ENCODE measurements at regions not wholly inside any gene's neighbourhood (a gene's known extent, or its start where the extent isn't known, plus 50 kb on each side); places are given as distances from the start of the nearest gene placed in this dataset.
"Not testable (repeated sequence)": the region's sequence is repeated elsewhere in the genome, so short reads cannot be mapped to it uniquely, and the experiment has no call there.

DNA sequence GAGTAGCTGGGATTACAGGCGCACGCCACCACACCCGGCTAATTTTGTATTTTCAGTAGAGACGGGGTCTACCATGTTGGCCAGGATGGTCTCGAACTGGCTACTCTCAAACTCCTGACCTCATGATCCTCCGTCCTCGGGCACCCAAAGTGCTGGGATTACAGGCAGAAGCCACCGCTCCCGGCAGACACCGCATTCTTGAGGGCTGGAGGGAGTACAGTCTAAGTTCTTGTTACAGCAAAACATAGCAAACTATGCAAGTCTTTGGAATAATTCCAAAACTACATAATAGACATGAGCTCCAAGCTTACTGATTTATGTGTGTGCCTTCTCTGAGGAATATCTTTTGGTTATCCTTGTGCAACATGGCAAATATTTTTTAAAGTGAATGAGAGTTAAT is 299.1 kb upstream of the ZNF658 start:
- DNase-seq (ENCODE audit: low spot score), result not testable (repeated sequence)

DNA sequence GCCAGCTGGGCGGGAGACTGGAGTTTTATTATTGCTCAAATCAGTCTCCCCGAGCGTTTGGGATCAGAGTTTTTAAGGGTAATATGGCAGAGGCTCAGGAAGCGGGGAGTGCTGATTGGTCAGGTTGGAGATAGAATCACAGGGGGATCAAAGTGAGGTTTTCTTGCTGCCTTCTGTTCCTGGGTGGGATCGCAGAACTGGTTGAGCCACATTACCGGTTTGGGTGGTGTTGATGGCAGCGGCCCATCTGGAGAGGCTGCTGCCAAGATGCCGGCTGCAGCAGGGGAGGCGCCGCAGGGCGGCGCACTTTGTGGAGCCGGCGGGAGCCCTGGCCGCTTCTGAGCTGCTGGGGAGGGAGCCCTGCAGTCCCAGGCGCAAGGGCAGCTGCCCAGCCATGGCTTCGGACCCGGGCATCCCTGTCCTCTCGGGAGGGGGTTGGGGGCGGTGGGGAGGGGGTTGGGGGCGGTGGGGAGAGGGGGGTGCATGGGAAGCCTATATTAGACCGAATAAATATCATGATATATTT is 268.9 kb upstream of the ZNF658 start:
- DNase-seq (ENCODE audit: low spot score), result peak; percentile 53

DNA sequence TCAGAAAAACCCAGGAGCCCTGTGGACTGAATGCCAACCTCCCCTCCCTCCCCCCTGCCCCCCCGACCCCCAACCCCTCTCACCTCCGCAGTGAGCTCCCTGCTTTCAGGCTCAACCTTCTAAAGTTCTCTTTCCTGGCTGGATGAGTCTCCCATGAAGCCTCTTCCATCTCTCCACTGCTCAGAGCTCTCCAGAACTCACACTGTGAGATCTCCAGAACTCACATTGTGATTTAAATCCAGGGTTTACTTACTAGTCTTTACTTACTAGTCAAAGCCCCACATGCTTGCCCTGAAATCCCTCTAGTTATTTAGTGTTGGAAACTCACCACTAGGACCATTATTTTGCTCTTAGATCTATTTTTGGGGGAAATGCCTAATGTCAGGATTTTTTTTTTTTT is 252.8 kb upstream of the ZNF658 start:
- DNase-seq (ENCODE audit: low spot score), result not testable (repeated sequence)

DNA sequence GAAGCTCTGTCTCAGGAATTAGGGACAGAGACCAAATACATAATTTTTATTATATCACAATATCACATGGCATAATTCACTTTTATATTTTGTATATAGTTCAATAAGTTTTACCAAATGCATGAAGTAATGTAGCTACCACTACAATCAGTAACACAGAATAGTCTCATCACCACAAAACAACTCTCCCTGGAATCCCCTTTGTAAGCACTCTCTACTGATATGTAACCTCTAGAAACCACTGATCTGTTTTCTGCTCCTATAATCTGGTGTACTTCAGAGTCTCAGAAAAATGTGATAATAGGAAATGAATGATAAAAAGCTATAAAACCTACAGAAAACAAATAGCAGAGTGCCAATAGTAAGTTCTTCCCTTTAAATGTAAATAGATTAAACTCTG is 210.3 kb upstream of the ZNF658 start:
- DNase-seq (ENCODE audit: low spot score), result not testable (repeated sequence)

DNA sequence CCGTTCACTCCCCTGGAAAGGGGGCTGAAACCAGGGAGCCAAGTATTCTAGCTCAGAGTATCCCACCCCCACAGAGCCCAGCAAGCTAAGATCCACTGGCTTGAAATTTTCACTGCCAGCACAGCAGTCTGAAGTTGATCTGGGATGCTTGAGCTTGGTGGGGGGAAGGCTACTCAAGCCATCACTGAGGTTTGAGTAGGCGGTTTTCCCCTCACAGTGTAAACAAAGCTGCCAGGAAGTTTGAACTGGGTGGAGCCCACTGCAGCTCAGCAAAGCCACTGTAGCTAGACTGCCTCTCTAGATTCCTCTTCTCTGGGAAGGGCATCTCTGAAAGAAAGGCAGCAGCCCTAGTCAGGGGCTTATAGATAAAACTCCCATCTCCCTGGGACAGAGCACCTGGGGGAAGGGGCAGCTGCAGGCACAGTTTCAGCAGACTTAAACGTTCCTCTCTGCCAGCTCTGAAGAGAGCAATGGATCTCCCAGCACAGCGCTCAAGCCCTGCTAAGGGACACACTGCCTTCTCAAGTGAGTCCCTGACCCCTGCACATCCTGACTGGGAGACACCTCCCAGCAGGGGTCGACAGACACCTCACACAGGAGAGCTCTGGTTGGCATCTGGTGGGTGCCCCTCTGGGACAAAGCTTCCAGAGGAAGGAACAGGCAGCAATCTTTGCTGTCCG is 204.8 kb upstream of the ZNF658 start:
- not testable (repeated sequence) for DNase-seq (ENCODE audit: low spot score)

DNA sequence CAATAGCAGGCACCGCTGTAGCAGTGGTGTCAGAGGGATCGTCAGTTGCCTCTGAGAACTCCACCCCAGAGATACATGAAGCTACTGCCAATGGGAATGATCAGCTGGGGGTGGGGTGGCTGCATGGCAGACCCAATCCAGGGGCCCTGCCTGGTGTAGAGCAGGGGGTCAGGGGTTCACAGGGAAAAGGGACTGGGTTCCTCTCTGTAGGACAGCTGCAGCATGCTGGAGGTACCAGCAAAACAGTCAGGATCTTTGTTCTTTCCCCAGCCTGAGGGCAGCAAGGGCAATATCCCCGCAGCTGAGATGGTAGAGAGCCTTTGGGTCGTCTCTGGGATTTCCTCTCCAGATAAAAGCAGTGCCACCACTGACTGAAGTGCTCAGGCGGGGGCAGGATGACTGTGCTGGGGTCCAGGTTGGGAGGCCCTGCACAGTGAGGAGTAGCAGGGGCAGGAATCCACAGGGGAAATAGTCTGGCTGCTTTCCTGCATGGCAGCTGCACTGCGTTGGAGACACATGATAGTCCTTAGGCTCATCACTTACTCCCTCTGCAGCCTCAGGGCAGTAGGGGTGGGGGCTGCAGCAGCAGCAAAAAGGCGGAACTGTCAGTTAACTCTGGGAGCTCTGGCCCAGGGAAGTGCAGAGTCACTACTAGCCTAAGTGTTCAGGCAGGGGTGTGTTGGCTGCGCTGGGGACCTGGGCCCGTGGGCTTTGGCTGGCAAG is 203.0 kb upstream of the ZNF658 start:
- not testable (repeated sequence) for DNase-seq (ENCODE audit: low spot score)

DNA sequence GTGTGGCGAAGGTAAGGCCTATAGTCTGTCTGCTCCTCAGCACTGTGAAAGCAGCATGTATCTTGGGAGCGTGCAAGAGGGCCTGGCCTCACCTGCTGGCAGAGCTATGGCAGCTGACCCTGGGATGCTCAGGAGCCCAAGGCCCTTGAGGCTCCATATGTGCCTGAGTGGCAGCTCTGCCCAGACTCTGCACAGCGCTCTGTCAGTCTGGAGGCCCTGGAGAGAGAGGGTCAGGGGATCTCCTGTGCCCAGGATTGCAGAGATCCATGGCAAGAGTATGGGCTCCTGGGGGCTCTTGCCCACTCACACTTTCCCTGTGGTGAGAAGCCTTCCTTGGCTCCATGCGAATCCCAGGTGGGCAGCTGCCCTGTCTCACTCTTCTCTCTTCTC is 202.5 kb upstream of the ZNF658 start:
- DNase-seq (ENCODE audit: low spot score), result not testable (repeated sequence)

DNA sequence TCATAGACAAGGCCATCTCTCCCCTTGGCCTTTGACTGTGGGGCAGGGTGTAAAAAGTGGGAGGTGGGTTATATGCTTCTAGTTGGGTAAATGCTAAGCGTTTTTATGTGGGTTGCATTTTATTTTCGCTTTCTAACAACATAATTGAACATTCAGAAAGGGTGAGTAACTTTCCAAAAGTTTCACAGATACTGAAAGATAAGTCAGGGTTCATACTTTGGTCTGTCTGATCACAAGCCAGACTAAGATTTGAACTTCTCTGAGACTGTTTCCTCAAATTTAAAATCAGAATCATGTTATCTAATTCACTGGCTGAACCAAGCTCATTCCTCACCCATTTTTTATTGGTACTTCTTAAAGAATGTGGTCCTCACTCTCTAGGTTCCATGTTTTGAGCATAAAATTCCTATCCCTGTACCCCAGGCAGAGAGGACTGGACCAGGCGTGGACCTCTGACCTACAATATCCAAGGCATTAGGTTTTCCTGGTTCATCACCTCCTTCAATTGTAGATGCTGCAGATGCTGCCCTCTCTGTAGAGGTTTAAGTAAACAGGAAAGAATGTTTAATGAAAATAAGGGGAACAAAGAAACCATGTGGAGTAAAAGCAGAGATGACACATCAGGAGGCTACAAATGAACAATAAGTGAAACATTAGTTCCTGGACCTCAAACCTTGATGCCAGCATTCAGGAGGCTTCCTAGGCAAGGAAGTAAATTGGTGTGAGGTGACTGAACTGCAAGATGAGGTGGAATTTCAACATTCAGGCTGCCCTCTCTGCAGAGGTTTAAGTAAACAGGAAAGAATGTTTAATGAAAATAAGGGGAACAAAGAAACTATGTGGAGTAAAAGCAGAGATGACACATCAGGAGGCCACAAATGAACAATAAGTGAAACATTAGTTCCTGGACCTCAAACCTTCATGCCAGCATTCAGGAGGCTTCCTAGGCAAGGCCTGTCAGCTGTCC is 198.8 kb upstream of the ZNF658 start:
- not testable (repeated sequence) for DNase-seq (ENCODE audit: low spot score)

DNA sequence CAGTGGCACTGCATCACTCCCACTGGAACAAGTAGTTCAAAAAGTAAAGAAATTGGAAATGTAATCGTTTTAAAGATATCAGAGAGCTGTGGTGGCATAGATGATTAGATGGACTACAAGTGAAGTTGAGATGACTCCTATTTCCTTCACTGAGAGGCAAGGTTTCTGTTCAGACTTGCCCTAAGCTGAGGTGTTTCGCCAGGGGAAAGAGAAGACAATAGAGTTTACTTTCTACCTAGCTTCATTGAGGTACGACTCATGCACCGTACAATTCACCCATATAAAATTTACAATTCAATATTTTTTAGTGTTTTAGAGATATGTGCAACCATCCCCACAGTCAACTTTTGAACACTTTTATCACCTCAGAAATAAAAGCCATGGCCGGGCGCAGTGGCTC is 189.0 kb upstream of the ZNF658 start:
- DNase-seq (ENCODE audit: low spot score), result not testable (repeated sequence)

DNA sequence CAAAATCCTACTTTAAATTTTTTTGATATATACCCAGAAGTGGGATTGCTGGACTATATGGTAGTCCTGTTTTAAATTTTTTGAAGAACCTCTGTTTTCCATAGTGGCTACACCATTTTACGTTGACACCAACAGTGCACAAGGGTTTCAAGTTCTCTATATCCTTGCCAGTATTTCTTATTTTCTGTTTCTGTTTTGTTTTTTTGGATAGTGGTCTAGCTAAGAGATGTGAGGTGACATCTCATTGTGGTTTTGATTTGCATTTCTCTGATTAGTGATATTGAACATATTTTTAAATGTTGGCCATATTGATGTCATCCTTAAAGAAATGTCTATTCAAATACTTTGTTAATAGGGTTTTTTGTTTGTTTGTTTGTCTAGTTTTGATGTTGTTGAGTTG is 187.7 kb upstream of the ZNF658 start:
- not testable (repeated sequence) for DNase-seq (ENCODE audit: low spot score)

DNA sequence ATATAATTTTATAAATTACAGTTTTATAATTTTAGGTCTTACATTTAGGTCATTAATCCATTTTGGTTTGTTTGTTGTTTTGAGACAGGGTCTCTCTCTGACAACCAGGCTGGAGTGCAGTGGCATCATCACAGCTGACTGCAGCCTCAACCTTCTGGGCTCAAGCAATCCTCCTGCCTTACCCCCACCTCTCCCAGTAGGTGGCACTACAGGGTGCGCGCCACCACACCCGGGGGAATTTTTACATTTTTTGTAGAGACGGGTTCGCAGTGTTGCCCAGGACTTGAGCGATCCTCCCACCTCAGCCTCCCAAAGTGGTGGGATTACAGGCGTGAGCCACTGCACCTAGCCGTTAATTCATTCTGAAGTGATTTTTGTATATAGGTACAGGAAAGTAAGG is 187.0 kb upstream of the ZNF658 start:
- not testable (repeated sequence) for DNase-seq (ENCODE audit: low spot score)

DNA sequence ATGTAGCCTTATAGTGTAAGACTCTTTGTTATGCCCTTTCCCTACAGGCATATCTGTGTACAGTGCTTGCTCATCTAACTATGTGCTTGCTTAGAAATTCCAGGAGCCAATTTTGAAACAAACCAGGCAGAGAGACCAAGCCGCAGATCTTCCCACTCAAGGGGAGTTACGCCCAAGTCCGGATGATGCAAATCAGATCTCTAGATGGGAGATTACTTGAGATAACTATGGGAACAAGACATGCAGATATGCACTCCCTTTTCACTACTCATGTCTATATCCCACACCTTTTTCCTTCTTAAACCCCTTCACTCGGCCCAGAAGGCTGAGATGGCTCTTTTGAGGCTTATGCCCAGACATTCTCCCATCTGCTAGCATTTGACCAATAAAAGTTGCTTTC is 179.7 kb upstream of the ZNF658 start:
- not testable (repeated sequence) for DNase-seq (ENCODE audit: low spot score)

DNA sequence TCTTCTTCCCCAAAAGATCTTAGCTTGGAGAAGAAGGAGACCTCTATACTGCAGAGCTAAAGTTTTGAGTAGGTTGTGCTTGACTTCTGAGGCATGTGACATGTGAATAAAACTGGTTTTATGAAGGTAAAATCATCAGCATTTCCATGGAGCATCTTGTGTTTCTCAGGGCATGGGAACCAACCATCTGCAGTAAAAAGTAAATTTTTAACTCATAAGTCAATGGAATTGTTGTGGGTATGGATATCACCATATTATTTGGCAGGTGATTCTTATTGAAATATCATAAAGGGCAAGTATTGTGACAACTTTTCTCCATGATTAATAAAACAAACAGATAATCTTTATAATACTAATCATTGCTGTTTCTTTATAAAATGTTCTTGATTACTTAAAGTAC is 173.0 kb upstream of the ZNF658 start:
- DNase-seq (ENCODE audit: low spot score), result not testable (repeated sequence)

DNA sequence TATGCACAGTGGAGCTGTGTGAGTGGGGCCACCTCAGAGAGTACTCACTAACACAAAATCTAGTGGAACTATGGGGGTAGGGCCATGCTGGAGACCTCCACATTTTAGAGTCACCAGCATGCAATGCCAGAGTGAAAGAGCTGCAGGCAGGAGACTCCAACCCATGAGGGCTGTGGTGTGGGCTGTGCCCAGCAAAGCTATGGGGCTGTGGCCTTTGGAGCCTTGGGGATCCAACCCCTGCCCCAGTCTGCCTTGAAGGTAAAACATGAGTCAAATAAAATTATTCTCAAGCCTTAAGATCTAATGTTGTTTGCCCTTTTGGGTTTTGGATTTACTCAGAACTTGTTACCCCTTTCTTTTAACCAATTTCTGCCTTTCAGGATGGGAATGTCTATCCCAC is 163.8 kb upstream of the ZNF658 start:
- DNase-seq (ENCODE audit: low spot score), result not testable (repeated sequence)

DNA sequence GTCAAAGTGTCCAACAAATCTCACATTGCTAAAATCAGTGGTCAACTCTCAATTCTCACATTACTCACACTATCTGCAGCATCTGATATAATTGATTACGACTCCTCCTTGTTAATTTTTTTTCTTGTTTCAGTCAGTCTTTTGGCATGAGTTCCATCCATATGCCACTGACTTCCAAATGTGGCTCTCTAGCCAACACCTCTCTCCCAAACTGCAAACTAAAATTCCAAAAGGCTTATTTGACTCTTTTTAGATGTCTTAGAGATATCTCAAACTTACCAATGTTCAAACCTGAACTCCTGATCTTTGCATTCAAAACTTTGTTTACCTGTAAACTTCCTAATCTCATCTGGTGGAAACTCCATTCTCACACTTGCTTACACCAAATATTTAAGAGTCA is 162.1 kb upstream of the ZNF658 start:
- not testable (repeated sequence) for DNase-seq (ENCODE audit: low spot score)

DNA sequence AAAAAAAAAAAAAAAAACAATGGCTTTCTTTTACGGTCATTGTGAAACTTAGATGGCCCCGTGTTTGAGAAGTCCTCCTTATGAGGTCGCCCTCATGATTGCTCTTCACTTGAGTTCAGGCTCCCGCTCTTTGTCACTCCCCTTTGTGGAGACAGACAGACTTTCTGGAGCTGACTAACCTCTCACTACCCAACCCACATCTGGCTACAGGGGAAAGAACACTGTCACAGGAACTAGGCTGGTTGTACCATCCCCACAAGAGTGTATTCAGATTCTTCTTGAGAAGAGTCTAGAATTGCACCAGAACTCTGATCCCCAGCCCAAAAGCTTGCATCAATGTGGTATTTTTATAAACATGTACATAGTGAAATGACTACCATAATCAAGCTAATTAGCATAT is 160.4 kb upstream of the ZNF658 start:
- not testable (repeated sequence) for DNase-seq (ENCODE audit: low spot score)

DNA sequence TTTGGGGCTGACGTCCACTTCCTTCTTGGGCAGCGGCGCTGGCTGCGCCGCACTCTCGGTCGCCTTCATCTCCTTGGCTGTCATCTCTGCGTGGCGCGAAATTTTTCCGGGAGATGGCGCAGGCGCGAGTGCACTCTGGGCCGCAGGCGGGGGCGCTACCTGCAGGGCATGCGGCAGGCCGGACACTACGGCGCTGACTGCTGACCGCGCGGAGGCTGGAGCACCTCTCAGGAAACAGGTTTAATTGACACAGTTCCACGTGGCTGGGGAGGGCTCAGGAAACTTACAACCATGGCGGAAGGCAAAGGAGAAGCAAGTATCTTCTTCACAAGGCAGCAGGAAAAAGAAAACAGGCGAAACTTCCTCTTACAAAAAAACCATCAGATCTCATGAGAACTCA is 154.7 kb upstream of the ZNF658 start:
- not testable (repeated sequence) for DNase-seq (ENCODE audit: low spot score)

DNA sequence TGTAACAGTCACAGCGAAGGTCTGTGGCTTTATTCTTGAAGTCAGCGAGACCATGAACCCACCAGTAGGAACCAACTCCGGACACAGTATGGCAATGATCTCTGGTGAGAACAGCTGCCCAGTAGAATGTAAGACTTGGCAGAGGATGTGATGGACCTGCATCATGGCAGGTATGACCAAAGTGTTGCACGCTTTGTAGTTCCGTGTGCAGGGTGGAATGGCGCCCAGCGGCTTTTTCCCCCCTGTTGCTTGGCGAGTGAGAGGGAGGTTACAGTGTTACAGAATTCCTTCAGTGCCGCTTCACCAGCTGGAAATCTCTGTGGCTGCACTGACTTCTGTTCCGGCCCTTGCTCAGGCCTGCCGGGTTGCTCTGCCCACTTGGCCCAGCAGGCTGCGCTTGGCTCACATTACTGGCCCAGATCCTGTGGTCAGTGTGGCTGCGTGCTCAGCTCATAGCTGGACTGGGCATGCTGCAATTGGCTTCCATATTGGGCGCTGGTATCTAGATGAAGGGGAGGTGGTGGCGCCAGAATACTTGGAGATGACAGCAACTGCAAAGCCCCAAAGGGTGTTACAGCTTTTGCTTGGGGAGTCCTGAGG is 148.1 kb upstream of the ZNF658 start:
- not testable (repeated sequence) for DNase-seq (ENCODE audit: low spot score)

DNA sequence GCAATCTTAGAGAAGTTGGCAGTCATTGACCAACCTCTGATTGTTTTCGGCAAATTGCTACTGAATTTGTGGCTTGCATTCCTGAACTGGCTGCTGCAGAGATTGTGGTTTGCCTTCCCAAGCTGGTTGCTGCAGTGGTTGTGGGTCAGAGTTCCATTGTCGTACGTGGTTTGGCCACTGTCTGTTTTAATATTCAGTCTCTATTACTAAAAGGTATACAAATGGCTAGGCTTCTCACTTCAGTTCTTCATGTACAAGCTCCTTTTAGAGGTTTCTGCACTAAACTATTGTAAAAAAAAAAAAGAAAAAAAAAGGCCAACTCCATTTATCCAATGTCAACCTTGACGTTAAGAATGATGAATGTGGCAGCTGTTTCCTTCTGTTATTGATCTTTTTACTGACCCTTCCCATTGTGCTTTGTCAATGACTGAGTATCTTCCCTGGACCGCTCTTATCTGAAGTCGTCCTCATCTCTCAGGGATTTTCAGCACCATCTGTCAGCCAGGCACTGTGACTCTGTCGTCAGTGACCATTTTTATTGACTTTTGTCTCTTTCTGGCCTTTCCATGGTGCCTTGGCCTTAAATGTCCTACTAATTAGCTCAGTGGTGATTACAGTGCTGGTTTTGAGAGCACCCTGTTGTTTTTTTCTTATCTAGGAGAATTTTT is 140.6 kb upstream of the ZNF658 start:
- not testable (repeated sequence) for DNase-seq (ENCODE audit: low spot score)

DNA sequence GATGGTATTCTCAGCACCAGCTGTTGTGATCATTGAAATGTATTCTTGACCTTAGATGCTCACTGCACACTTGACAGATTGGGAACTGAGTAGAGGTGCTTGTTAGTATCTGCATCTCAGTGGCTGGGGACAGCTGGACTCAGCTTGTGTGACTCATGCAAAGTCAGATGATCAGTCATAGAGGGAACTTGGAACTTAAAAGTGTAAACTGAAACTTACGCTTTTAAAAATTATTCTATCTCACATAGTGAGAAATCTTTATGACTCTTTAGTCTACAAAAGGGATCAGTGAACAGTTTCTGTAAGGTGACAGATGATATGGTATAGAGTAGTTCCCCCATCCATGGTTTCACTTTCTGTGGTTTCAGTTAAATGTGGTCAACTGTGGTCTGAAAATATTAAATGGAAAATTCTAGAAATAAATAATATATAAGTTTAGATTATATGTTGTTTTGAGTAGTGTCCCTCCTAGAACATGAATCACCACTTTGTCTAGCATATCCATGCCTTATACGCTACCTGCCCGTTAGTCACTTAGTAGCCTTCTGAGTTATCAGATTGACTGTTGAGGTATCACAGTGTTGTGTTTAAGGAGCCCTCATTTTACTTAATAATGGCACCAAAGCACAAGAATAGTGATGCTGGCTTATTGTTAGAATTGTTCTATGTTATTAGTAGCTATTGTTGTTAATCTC is 135.6 kb upstream of the ZNF658 start:
- DNase-seq (ENCODE audit: low spot score), result not testable (repeated sequence)
